DMS114 treated with DMSO at 0.1 percent for 48 hours (cell line): ENCODE measurements at regions not wholly inside any gene's neighbourhood (a gene's known extent, or its start where the extent isn't known, plus 50 kb on each side); places are given as distances from the start of the nearest gene placed in this dataset.

ENCODE experiments used
- DNase-seq: peaks from one replicate; lab custom pipeline; 2025; ENCODE audit not compliant: unreplicated experiment; lab: John Stamatoyannopoulos, UW

GRCh38 chr20:48066851-48067250 is 281.6 kb upstream of the SULF2 start:
- no peak for DNase-seq

GRCh38 chr20:48066246-48066645 is 281.0 kb upstream of the SULF2 start:
- DNase-seq = no peak

GRCh38 chr20:48065833-48066232 is 280.6 kb upstream of the SULF2 start:
- DNase-seq = no peak

DNA sequence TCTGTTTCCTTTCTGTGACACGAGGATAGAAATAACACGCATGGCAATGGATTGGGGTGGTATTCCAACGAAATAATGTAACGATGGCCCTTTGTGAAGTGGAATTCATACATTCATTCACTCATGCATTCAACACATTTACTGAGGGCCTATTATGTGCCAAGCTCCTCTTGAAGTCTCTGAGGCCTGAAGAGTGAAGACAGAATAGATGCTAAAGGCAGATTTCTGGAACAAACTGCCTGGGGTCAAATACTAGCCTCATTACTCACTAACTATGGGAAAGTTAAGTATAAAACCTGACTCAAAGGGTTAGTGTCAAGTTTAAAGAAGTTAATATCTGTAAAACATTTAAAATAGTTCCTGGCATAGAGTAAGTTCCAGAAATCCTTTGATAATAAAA is 279.6 kb upstream of the SULF2 start:
- no peak for DNase-seq

DNA sequence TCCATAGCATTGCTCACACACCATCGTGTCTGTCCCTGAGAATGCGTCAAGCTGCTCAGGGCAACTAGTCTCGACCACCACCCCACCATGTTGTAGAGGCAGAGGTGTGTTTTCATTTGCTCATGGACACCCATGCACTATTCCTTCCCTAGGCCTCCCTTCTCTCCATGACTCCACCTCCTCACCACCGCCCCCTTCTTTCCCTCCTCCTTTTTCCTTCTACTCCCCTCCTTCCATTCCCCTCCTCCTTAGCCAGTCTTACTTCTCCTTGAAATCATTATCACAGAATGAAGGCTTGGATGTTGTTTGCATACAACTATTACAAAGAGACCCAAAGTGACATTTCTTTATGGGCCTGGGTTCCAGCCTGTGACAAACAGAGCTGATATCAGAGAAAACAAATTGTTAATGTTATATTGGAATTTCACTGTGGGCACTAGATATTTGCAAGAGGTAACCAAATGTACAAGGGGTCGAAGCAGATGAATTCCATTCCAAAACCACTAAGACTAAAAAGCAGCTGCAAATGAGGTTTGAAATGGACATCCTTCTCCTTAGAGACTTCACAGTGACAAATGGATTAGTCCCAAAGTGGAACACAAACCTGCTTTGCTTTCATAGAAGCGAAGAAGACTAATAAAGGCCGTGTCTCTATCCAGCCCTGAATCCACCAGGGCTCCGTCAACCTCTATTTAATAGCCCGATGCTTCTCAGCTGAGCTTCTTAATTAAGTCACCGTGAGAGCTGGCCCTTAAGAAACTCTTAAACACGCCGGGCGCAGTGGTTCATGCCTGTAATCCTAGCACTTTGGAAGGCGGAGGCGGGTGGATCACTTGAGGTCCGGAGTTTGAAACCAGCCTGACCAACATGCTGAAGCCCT is 275.8 kb upstream of the SULF2 start:
- DNase-seq = no peak

DNA sequence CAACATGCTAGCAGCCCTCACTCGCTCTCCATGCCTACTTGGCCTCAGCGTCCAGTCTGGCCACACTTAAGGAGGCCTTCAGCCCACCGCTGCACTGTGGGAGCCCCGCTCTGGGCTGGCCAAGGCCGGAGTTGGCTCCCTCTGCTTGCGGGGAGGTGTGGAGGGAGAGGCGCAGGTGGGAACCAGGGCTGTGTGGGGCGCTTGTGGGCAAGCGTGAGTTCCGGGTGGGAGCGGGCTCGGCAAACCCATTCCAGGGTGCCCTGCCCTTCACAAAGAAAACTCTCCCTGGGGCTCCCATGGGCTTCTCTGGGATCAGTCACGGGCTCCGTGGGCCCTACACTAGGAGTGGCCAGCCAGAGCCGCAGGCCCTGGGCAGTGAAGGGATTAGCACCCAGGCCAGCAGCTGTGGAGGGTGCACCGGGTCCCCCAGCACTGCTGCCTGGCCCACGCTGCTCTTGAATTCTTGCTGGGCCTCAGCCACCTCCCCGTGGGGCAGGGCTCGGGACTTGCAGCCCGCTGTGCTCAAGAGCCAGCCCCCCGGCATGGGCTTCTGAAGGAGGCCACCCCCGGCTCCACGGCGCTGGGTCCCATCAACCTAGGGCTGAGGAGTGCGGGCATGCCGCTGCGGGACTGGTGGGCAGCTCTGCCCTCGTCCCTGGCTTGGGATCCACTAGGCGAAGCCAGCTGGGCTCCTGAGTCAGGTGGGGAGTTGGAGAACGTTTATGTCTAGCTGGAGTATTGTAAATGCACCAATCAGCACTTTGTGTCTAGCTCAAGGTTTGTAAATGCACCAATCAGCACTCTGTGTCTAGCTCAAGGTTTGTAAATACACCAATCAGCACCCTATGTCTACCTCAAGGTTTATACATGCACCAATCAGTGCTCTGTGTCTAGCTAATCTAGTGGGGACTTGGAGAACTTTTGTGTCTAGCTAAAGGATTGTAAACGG is 273.6 kb upstream of the SULF2 start:
- DNase-seq = no peak

DNA sequence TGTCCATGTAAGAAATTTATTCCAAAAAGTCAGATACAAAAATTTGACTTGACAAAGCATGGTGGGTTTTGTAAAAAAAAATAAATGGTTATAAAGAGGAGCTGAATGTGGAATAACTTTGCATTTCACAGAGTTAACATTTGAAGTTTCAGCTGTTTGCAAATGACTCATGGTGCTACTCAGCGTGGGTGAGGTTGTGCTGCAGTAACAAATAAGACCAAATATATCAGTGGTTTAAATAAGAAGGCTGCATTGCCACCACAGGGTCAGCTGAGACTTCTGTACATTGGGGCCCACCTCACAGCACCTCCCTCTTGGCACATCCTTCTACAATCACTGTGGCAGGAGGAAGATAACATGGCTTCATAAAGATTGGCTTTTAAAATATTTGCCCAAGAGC is 272.5 kb upstream of the SULF2 start:
- DNase-seq = no peak

- DNase-seq = no peak
Measured at GRCh38 chr20:48057251-48057650, 272.0 kb upstream of the SULF2 start.

DNA sequence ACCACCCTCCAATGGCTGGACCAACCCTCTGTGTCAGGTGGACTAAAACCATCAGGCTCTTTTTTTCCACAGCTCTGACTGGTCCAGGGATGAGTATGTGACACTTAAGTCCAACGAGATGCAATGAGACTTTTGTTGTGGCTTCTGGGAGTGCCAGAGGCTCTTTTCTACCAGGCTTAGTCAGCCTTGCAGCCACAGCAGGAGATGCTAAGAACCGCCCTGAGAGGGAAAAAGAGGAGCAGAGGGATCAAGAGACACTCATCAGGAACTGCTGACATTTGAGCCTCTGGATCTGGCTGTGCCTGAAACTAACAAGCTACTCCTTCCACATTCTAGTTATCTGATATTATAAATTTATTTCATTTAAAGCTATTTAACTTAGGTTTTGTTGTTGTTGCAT is 270.9 kb upstream of the SULF2 start:
- DNase-seq = no peak

DNA sequence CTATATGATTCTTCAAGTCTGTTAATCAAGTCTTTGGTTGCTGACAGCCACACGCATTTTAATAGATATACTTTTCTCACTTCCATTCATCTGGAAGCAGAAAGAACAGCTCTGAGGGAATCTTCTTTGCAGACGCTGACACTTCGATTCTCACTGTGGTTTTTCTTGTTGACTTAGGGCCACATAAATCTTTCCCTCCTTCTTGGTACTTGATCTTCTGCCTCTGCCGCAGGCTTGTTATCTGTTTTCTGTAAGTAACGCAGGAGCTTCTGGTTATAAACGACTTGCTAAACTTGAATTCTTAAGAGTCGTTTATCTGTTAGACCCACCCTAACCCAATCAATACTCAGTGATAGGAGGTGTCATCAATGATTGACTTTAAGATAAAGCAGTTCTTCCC is 268.8 kb upstream of the SULF2 start:
- DNase-seq = no peak

DNA sequence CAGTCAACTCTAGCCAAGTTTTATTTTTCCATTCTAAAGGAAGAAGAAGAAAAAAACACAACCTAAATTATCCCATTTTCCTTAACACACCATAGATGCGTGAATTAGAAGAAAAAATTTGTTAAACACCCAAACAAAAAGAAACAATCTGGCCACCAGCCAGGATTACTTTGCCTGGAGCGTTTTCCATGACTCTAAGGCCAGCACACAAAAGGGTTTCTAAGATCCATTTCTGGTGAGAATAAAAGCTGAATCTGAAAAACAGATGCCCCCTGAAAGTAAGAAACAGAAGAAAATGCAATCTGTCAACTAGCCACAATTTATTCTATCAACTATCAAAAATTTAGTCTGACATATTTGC is 267.2 kb upstream of the SULF2 start:
- DNase-seq = no peak

- no peak for DNase-seq
Measured at GRCh38 chr20:48051794-48052474, 266.7 kb upstream of the SULF2 start.

GRCh38 chr20:48049641-48050040 is 264.4 kb upstream of the SULF2 start:
- DNase-seq = no peak

DNA sequence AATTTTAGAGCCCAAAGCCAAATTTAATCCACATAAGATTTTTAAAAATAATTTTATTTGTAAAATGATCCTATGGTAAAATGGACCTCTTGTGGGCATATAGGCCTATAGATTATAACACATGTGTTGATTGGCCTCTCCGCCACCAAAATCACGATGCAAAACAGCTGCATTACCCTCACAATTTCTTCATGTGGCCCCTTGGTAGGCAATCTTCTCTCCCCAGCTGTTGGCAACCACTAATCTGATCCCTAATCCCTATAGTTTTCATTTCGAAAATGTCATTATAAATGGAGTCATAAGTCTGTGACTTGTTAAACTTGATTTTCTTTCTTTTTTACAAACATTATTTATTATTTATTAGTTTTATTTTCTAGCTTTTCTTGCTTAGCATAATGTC is 263.9 kb upstream of the SULF2 start:
- DNase-seq = no peak

DNA sequence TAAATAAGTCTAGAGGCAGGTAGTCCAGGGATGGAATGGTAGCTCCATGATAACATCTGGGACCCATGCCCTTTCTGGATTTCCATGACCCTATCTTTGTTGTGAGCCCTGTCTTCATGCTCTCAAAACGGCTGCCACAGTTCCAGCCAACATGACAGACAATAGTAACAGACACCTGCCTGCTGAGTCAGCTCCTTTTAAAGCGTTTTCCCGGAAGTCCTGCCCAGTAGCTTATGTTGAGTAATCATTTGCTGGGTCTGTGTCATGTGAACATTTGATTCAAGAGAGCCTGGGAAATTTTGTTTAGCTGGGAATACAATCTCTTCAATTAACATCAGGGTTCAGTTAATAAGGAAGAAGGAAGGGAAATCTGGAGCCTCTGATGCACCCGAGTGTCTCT is 262.2 kb upstream of the SULF2 start:
- no peak for DNase-seq

- DNase-seq = no peak
Measured at GRCh38 chr20:48042628-48043027, 257.3 kb upstream of the SULF2 start.

GRCh38 chr20:48041078-48041780 is 255.9 kb upstream of the SULF2 start:
- DNase-seq = no peak

GRCh38 chr20:48040491-48040890 is 255.2 kb upstream of the SULF2 start:
- DNase-seq = no peak

DNA sequence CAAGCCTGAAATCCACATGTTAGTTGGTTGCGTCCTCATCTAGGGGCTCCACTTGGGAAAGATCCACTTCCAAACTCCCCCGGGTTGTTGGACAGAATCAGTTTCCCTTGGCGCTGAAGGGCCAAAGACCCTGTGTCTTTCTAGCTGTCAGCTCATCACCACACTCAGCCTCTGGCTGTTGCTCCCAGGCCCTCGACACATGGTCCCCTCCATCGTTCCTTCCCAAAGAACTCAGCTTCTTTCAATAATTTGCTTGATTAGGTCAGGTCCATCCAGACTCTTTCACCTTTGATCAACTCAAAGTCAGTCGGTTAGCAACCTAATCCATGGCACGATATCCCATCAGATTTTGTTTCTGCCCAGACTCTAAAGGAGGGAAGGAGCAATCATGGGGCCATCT is 254.8 kb upstream of the SULF2 start:
- no peak for DNase-seq

DNA sequence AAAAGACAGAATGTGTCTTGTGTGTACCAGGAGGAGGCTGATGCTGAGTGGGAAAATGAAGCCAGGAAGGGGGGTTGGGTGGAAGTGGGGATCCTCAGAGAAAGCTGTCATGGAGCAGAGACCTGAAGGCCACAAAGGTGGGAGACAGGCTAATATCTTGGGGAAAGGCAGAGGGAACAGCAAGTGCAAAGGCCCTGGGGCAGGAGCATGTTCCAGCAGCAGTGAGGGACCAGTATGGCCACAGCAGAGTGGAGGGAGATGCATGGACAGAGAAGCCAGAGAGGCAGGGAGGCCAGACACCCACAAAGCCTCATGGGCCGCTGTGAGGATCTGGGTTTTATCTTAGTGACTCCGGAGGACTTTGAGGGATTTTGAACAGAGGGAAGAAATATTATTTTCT is 254.2 kb upstream of the SULF2 start:
- DNase-seq = no peak

DNA sequence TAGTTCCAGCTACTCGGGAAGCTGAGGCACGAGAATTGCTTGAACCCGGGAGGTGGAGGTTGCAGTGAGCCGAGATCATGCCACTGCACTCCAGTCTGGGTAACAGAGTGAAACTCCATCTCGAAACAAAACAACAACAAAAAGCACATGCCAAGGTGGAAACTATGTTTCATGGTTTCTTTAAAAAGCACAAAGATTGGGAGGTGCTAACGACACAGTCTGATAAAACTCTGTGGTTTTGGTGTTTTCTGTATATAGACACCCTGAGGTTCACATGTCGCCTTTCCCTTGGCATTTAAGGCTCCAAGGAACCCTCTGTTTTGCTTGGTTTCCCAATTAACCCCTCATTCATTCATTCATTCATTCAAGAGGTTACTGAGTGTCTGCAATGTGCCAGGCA is 253.4 kb upstream of the SULF2 start:
- no peak for DNase-seq
